A673 (cell line): ENCODE measurements at regions not wholly inside any gene's neighbourhood (a gene's known extent, or its start where the extent isn't known, plus 50 kb on each side); places are given as distances from the start of the nearest gene placed in this dataset. TPM values are rescaled to one million over a fixed set of nuclear protein-coding genes. Genes with fewer than 3 reads are reported as not detected.

Experiments used
- BruUV-seq: library from RNA; stranded (reverse); fragments of 400-500 nt; replicated peaks from 2 replicates; lab custom pipeline; 2021; lab: Mats Ljungman, UMichigan
- CTCF ChIA-PET: fragments of 300-600 bp; sonication (Branson Sonifier 250); formaldehyde crosslinking; loops from one replicate; lab custom pipeline; 2022; ENCODE audit warnings: antibody characterized with exemption; lab: Charles Lee
- POLR2A ChIA-PET: fragments of 300-600 bp; sonication (Branson Sonifier 250); formaldehyde crosslinking; loops from one replicate; lab custom pipeline; 2022; ENCODE audit warnings: antibody characterized with exemption; ENCODE audit not compliant: low non-redundant PET; lab: Charles Lee
- DNase-seq: peaks from one replicate; pipeline ENCODE4 v3.0.0-alpha.2; 2015; ENCODE audit warnings: low spot score
- H3K27ac ChIP-seq: fragments of 200-600 bp; sonication (generic); 2 replicates; pipeline ENCODE4 v1.5.1; 2016; ENCODE audit warnings: mixed run types, low read depth, mild to moderate bottlenecking, mixed read lengths, antibody characterized with exemption, low read length; ENCODE audit not compliant: poor library complexity, severe bottlenecking
- H3K27me3 ChIP-seq: fragments of 200-600 bp; sonication (generic); replicated peaks from 2 replicates; pipeline ENCODE4 v1.6.1; 2017; ENCODE audit warnings: mixed run types, low read depth, mild to moderate bottlenecking, mixed read lengths, antibody characterized with exemption, low read length; ENCODE audit not compliant: insufficient read depth, poor library complexity
- H3K36me3 ChIP-seq: fragments of 200-600 bp; sonication (generic); 2 replicates; pipeline ENCODE4 v1.6.1; 2016; ENCODE audit warnings: mixed run types, mild to moderate bottlenecking, mixed read lengths, antibody characterized with exemption, low read length; ENCODE audit not compliant: insufficient read depth, poor library complexity, severe bottlenecking
- H3K4me1 ChIP-seq: fragments of 200-600 bp; sonication (generic); 2 replicates; pipeline ENCODE4 v1.6.1; 2017; ENCODE audit warnings: mixed run types, mild to moderate bottlenecking, mixed read lengths, antibody characterized with exemption, low read length; ENCODE audit not compliant: insufficient read depth, poor library complexity, severe bottlenecking
- H3K4me3 ChIP-seq: fragments of 200-600 bp; sonication (generic); 2 replicates; pipeline ENCODE4 v1.5.1; 2016; ENCODE audit warnings: low read depth, mixed run types, mild to moderate bottlenecking, mixed read lengths, low read length; ENCODE audit not compliant: poor library complexity, severe bottlenecking
- H3K9me3 ChIP-seq: fragments of 200-600 bp; sonication (generic); 2 replicates; pipeline ENCODE4 v1.6.1; 2016; ENCODE audit warnings: mixed run types, low read depth, mild to moderate bottlenecking, mixed read lengths, antibody characterized with exemption, low read length; ENCODE audit not compliant: poor library complexity, severe bottlenecking
- CTCF ChIP-seq: fragments of 300-800, 200-600 bp; sonication (generic); conservative IDR thresholded peaks from 2 replicates; pipeline ENCODE4 v1.5.1; 2017; ENCODE audit warnings: low read depth, mild to moderate bottlenecking, antibody characterized with exemption, low read length, moderate library complexity, mixed read lengths
- EZH2 ChIP-seq: fragments of 200-600 bp; sonication (generic); IDR thresholded peaks from 2 replicates; pipeline ENCODE4 v1.6.1; 2017; ENCODE audit warnings: borderline replicate concordance, low read depth, mild to moderate bottlenecking, mixed read lengths, antibody characterized with exemption, low read length; ENCODE audit not compliant: poor library complexity, severe bottlenecking
- intact Hi-C: fragments of 100-400 bp; cut with micrococcal nuclease; formaldehyde crosslinking; loops from one replicate; pipeline ENCODE4 v1.10.0; 2022; ENCODE audit not compliant: unreplicated experiment
- microRNA-seq: library from miRNA; unstranded; fragments of <30 nt; microRNA quantifications from one replicate; pipeline ENCODE4 v1.2.0, GENCODE V29; 2021

- Histone ChIP-seq H3K36me3 (no peaks in the 10 kb centered on the region), H3K4me3 (no peak overlapping the region), H3K27me3 (no peaks in the 10 kb centered on the region), H3K27ac (no peak overlapping the region), H3K4me1 (no peaks in the 10 kb centered on the region), H3K9me3 (no peaks in the 10 kb centered on the region)
- no peak for DNase-seq
- ChIA-PET CTCF (no interaction called here), POLR2A (no interaction called here)
- intact Hi-C loops, result no loop called here
- TF ChIP-seq CTCF (no peak), EZH2 (no peak)
- no TSS peak for BruUV-seq
Observed at GRCh38 chr12:112740387-112740934, 51.1 kb upstream of the RPH3A start.

DNA sequence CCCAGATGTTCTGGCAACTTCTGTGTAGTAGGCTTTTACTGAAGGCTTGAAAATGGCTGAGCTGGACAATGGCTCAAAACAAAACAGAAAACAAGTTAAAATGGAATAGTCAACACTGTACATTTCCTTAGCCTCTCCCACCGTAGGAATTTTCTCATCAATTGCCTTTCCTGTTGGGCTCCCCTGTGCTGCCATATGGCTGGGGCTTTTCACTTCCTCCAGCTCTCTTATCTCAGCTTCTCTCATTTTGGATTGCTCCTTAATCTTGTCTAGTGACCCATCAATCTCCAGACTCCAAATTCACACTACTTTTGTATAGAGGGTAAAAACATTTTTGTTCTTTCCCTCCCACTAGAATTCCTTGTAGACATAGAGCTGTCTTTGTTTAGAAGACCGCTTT lies 50.4 kb upstream of the RPH3A start:
- Histone ChIP-seq H3K9me3 (no peaks in the 10 kb centered on the region), H3K4me3 (no peak overlapping the region), H3K36me3 (no peaks in the 10 kb centered on the region), H3K4me1 (no peaks in the 10 kb centered on the region), H3K27ac (no peak overlapping the region), H3K27me3 (no peaks in the 10 kb centered on the region)
- ChIA-PET POLR2A (no interaction called here), CTCF (no interaction called here)
- TF ChIP-seq EZH2 (no peak), CTCF (no peak)
- peak; percentile 29 for DNase-seq
- BruUV-seq, result no TSS peak
- intact Hi-C loops, result no loop called here

Small RNA genes in the stretch of these regions (microRNA-seq; reads per million reads assigned to microRNA genes)
- not detected for gene MIR1302-1
